Liver (tissue), 8 donors: ENCODE measurements at regions not wholly inside any gene's neighbourhood (a gene's known extent, or its start where the extent isn't known, plus 50 kb on each side); places are given as distances from the start of the nearest gene placed in this dataset.

ENCODE experiments used
- DNase-seq: peaks from one replicate; pipeline ENCODE4 v3.0.0-alpha.2; 2017; ENCODE audit warnings: low spot score
- H3K27ac ChIP-seq, 2 donors: one replicate each; pipeline ENCODE4 v1.7.0; 2013; ENCODE audit warnings: inconsistent platforms in 2 of 2, low read length in 2 of 2, control low read depth in 1 of 2, low read depth in 1 of 2, mild to moderate bottlenecking in 1 of 2
- H3K27me3 ChIP-seq, 4 donors: one replicate each; pipeline versions ENCODE4 v1.6.1 to v1.7.0; 2013; ENCODE audit warnings: low read length in 3 of 4, inconsistent platforms in 1 of 4, mild to moderate bottlenecking in 1 of 4, moderate library complexity in 1 of 4; ENCODE audit not compliant: control insufficient read depth in 4 of 4, insufficient read depth in 4 of 4
- H3K36me3 ChIP-seq, 4 donors: one replicate each; pipeline versions ENCODE4 v1.6.1 to v1.7.0; 2013; ENCODE audit warnings: low read length in 3 of 4, mild to moderate bottlenecking in 3 of 4, low read depth in 1 of 4, moderate library complexity in 1 of 4; ENCODE audit not compliant: control insufficient read depth in 4 of 4, insufficient read depth in 3 of 4
- H3K4me1 ChIP-seq, 4 donors: one replicate each; pipeline versions ENCODE4 v1.6.1 to v1.7.0; 2013; ENCODE audit warnings: low read length in 3 of 4, mild to moderate bottlenecking in 3 of 4, moderate library complexity in 1 of 4; ENCODE audit not compliant: control insufficient read depth in 4 of 4, insufficient read depth in 4 of 4
- H3K4me3 ChIP-seq, 3 donors: one replicate each; pipeline versions ENCODE4 v1.6.1 to v1.7.0; 2013; ENCODE audit warnings: low read length in 3 of 3, control low read depth in 1 of 3, low read depth in 1 of 3, mild to moderate bottlenecking in 1 of 3
- H3K9ac ChIP-seq, 2 donors: one replicate each; pipeline ENCODE4 v1.7.0; 2013; ENCODE audit warnings: low read length in 2 of 2, mild to moderate bottlenecking in 2 of 2, moderate library complexity in 2 of 2, control low read depth in 1 of 2, low read depth in 1 of 2
- H3K9me3 ChIP-seq, 4 donors: one replicate each; pipeline versions ENCODE4 v1.6.1 to v1.7.0; 2013; ENCODE audit warnings: low read length in 3 of 4; ENCODE audit not compliant: control insufficient read depth in 4 of 4
- EGR1 ChIP-seq, 2 donors: IDR thresholded peaks; 2 replicates each; pipeline ENCODE4 v1.6.1; 2016 to 2018; ENCODE audit warnings: antibody characterized with exemption in 2 of 2, low read depth in 2 of 2
- FOXA1 ChIP-seq: IDR thresholded peaks from 2 replicates; pipeline ENCODE4 v1.6.1; 2016; ENCODE audit warnings: antibody characterized with exemption
- FOXA2 ChIP-seq: IDR thresholded peaks from 2 replicates; pipeline ENCODE4 v1.6.1; 2016; ENCODE audit warnings: antibody characterized with exemption
- GABPA ChIP-seq, 2 donors: IDR thresholded peaks in 1 of 2; conservative IDR thresholded peaks in 1 of 2; 2 replicates each; pipeline ENCODE4 v1.6.1; 2016; ENCODE audit warnings: antibody characterized with exemption in 2 of 2, mild to moderate bottlenecking in 1 of 2, moderate library complexity in 1 of 2
- HNF4A ChIP-seq, 2 donors: conservative IDR thresholded peaks; 2 replicates each; pipeline ENCODE4 v1.6.1; 2016; ENCODE audit warnings: antibody characterized with exemption in 2 of 2, mild to moderate bottlenecking in 2 of 2
- HNF4G ChIP-seq: IDR thresholded peaks from 2 replicates; pipeline ENCODE4 v1.6.1; 2016; ENCODE audit warnings: antibody characterized with exemption
- JUND ChIP-seq, 2 donors: IDR thresholded peaks; 2 replicates each; pipeline ENCODE4 v1.6.1; 2016; ENCODE audit warnings: antibody characterized with exemption in 2 of 2
- NR2F2 ChIP-seq: IDR thresholded peaks from 2 replicates; pipeline ENCODE4 v1.6.1; 2016; ENCODE audit warnings: antibody characterized with exemption
- RAD21 ChIP-seq, 2 donors: IDR thresholded peaks; 2 replicates each; pipeline ENCODE4 v1.6.1; 2016; ENCODE audit warnings: antibody characterized with exemption in 2 of 2, mild to moderate bottlenecking in 2 of 2
- RXRA ChIP-seq, 2 donors: IDR thresholded peaks; 2 replicates each; pipeline ENCODE4 v1.6.1; 2017 to 2018; ENCODE audit warnings: antibody characterized with exemption in 2 of 2, mild to moderate bottlenecking in 1 of 2
- SP1 ChIP-seq: IDR thresholded peaks from 2 replicates; pipeline ENCODE4 v1.6.1; 2018; ENCODE audit warnings: antibody characterized with exemption, mild to moderate bottlenecking
- TAF1 ChIP-seq: conservative IDR thresholded peaks from 2 replicates; pipeline ENCODE4 v1.6.1; 2016; ENCODE audit warnings: antibody characterized with exemption, mild to moderate bottlenecking
- YY1 ChIP-seq: IDR thresholded peaks from 2 replicates; pipeline ENCODE4 v1.6.1; 2016; ENCODE audit warnings: antibody characterized with exemption, mild to moderate bottlenecking
- WGBS: extraction: QIAGEN DNeasy Blood & Tissue Kit; methylation state at CpG from one replicate; pipeline ENCODE4 v1.1.7; 2013; 5-methylcytosine and 5-hydroxymethylcytosine counted together
- TF ChIP-seq, protein P1 (sequence below): fragments of 150-350 bp; IDR thresholded peaks from 2 replicates; pipeline ENCODE4 v1.5.1; 2017; ENCODE audit warnings: improper control_type of control experiment, low read depth, low read length; ENCODE audit not compliant: missing input control
- TF ChIP-seq, protein P2 (sequence below): IDR thresholded peaks from 2 replicates; pipeline ENCODE4 v1.6.1; 2016; ENCODE audit warnings: antibody characterized with exemption, mild to moderate bottlenecking
- TF ChIP-seq, protein P3 (sequence below): IDR thresholded peaks from 2 replicates; pipeline ENCODE4 v1.6.1; 2016; ENCODE audit warnings: antibody characterized with exemption
- TF ChIP-seq, protein P4 (sequence below): IDR thresholded peaks from 2 replicates; pipeline ENCODE4 v1.6.1; 2016; ENCODE audit warnings: antibody characterized with exemption
- donor health status: healthy.
- donor health status: healthy.
- donor health status: healthy.
- donor health status: healthy.
- donor health status: healthy.

DNA sequence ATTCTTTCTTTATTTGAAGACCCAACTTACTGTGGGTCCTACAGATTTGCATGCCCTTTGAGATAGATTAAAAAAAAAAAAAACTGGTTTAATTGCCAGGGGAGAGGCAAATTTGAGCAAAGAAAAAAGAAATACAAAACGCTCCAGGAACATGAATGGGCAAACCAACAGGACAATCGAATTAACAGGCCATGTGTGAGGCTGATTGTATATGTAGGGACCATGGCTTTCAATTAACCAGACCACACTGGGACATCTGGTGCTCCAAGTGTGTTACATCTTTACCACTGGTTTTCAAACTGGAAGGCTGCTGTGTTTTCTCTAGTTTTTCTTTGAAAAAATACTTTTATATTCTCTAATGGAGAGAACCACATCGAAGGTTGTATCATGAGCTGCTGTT, 612.1 kb upstream of the SEMA6A start (continued):
- TF ChIP-seq, protein P1, sequence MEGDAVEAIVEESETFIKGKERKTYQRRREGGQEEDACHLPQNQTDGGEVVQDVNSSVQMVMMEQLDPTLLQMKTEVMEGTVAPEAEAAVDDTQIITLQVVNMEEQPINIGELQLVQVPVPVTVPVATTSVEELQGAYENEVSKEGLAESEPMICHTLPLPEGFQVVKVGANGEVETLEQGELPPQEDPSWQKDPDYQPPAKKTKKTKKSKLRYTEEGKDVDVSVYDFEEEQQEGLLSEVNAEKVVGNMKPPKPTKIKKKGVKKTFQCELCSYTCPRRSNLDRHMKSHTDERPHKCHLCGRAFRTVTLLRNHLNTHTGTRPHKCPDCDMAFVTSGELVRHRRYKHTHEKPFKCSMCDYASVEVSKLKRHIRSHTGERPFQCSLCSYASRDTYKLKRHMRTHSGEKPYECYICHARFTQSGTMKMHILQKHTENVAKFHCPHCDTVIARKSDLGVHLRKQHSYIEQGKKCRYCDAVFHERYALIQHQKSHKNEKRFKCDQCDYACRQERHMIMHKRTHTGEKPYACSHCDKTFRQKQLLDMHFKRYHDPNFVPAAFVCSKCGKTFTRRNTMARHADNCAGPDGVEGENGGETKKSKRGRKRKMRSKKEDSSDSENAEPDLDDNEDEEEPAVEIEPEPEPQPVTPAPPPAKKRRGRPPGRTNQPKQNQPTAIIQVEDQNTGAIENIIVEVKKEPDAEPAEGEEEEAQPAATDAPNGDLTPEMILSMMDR, result no peak

DNA sequence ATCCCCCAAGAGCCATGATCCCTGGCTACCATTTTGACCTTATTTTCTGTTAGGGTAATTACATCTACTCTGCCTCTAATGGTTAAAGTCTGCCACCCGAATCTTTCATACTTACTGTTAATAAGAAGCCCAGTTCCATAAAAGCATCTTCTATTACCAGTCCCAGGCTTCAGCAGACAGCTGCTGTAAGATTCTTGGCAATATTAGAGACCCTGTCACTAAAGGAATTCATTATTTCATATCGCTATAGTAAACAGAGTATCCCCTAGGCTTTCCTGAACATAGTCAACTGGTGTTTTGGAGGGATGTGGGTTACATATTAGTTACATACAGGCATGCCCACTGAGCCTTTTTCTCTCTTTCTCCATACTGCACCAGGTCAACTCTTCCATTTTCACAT, 608.7 kb upstream of the SEMA6A start:
- no peak overlapping the region for H3K27ac ChIP-seq
- H3K9me3 ChIP-seq, result no peaks in the 10 kb centered on the region
- H3K4me1 ChIP-seq, result no peaks in the 10 kb centered on the region
- H3K9ac ChIP-seq, result no peak overlapping the region
- 53% methylated on average over 2 of the region's 2 CpGs for WGBS
- no peak for DNase-seq
- H3K36me3 ChIP-seq, result no peaks in the 10 kb centered on the region
- H3K4me3 ChIP-seq, result no peak overlapping the region
- TF ChIP-seq YY1, result no peak
- TF ChIP-seq TAF1, result no peak
- TF ChIP-seq, protein P2, sequence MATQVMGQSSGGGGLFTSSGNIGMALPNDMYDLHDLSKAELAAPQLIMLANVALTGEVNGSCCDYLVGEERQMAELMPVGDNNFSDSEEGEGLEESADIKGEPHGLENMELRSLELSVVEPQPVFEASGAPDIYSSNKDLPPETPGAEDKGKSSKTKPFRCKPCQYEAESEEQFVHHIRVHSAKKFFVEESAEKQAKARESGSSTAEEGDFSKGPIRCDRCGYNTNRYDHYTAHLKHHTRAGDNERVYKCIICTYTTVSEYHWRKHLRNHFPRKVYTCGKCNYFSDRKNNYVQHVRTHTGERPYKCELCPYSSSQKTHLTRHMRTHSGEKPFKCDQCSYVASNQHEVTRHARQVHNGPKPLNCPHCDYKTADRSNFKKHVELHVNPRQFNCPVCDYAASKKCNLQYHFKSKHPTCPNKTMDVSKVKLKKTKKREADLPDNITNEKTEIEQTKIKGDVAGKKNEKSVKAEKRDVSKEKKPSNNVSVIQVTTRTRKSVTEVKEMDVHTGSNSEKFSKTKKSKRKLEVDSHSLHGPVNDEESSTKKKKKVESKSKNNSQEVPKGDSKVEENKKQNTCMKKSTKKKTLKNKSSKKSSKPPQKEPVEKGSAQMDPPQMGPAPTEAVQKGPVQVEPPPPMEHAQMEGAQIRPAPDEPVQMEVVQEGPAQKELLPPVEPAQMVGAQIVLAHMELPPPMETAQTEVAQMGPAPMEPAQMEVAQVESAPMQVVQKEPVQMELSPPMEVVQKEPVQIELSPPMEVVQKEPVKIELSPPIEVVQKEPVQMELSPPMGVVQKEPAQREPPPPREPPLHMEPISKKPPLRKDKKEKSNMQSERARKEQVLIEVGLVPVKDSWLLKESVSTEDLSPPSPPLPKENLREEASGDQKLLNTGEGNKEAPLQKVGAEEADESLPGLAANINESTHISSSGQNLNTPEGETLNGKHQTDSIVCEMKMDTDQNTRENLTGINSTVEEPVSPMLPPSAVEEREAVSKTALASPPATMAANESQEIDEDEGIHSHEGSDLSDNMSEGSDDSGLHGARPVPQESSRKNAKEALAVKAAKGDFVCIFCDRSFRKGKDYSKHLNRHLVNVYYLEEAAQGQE, result no peak
- no peak for TF ChIP-seq HNF4G
- TF ChIP-seq, protein P3, sequence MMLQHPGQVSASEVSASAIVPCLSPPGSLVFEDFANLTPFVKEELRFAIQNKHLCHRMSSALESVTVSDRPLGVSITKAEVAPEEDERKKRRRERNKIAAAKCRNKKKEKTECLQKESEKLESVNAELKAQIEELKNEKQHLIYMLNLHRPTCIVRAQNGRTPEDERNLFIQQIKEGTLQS, result no peak
- TF ChIP-seq HNF4A (conservative IDR thresholded peaks at IDR 0.05), result no peak
- no peak for TF ChIP-seq SP1
- TF ChIP-seq JUND (IDR thresholded peaks at IDR 0.05), result no peak
- TF ChIP-seq EGR1 (IDR thresholded peaks at IDR 0.05; ENCODE audit: low read depth in 2 of 2), result no peak
- no peak for TF ChIP-seq FOXA1
- H3K27me3 ChIP-seq, result no peaks in the 10 kb centered on the region

DNA sequence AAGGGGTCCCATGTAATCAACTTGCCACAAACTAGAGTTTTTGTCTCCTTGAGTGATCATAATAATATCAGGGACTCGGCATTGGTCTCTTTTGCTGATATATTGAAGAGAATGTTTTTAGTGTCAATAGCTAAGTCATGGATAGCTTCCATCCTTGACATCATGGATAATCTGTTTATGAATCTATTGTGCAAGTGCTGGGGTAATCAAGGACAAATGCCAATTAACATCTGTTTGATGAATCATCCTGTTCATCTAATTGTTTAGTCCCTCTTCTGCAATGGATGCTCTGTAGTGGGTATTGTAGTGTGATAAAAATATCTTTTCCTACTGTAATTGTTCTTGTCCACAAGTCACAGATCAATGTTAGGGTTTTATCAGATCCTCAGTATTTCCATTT, 607.5 kb upstream of the SEMA6A start:
- H3K4me3 ChIP-seq, result no peak overlapping the region
- no peaks in the 10 kb centered on the region for H3K27me3 ChIP-seq
- TF ChIP-seq JUND (IDR thresholded peaks at IDR 0.05) (no peak), TAF1 (no peak), GABPA (IDR thresholded peaks at IDR 0.05 in 1 of 2, conservative IDR thresholded peaks at IDR 0.05 in 1 of 2) (no peak), EGR1 (IDR thresholded peaks at IDR 0.05; ENCODE audit: low read depth in 2 of 2) (no peak), YY1 (no peak), FOXA1 (no peak), SP1 (no peak), FOXA2 (no peak), NR2F2 (no peak), RAD21 (IDR thresholded peaks at IDR 0.05) (no peak), RXRA (IDR thresholded peaks at IDR 0.05) (no peak), HNF4G (no peak)
- TF ChIP-seq, protein P1, result no peak
- TF ChIP-seq, protein P2, result no peak
- TF ChIP-seq, protein P3, result no peak
- TF ChIP-seq, protein P4, sequence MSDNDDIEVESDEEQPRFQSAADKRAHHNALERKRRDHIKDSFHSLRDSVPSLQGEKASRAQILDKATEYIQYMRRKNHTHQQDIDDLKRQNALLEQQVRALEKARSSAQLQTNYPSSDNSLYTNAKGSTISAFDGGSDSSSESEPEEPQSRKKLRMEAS, result no peak
- H3K4me1 ChIP-seq, result no peaks in the 10 kb centered on the region
- no peaks in the 10 kb centered on the region for H3K36me3 ChIP-seq
- H3K9ac ChIP-seq, result no peak overlapping the region
- WGBS, result 82% methylated on average over 1 of the region's 1 CpG
- H3K9me3 ChIP-seq, result no peaks in the 10 kb centered on the region
- H3K27ac ChIP-seq, result no peak overlapping the region
- no peak for DNase-seq
